Neural cell (in vitro differentiated cells): ENCODE measurements at regions not wholly inside any gene's neighbourhood (a gene's known extent, or its start where the extent isn't known, plus 50 kb on each side); places are given as distances from the start of the nearest gene placed in this dataset.

Source experiments
- MXI1 ChIP-seq: fragments of 450-650 bp; conservative IDR thresholded peaks from 2 replicates; pipeline ENCODE4 v1.6.1; 2014; ENCODE audit warnings: antibody characterized with exemption, mild to moderate bottlenecking; ENCODE audit not compliant: poor library complexity, severe bottlenecking
- POLR2AphosphoS5 ChIP-seq: IDR thresholded peaks from 2 replicates; pipeline ENCODE4 v1.6.1; 2012
- SMC3 ChIP-seq: fragments of 450-650 bp; conservative IDR thresholded peaks from 2 replicates; pipeline ENCODE4 v1.6.1; 2014; ENCODE audit warnings: antibody characterized with exemption, mild to moderate bottlenecking, moderate library complexity; ENCODE audit not compliant: poor library complexity
- TF ChIP-seq, protein P1 (sequence below): fragments of 450-650 bp; IDR thresholded peaks from 2 replicates; pipeline ENCODE4 v1.5.1; 2014; ENCODE audit warnings: antibody characterized with exemption, mild to moderate bottlenecking, moderate library complexity; ENCODE audit not compliant: poor library complexity, severe bottlenecking

GRCh38 chr10:78404296-78404695, 370.6 kb downstream of the RPS24 start:
- TF ChIP-seq, protein P1, sequence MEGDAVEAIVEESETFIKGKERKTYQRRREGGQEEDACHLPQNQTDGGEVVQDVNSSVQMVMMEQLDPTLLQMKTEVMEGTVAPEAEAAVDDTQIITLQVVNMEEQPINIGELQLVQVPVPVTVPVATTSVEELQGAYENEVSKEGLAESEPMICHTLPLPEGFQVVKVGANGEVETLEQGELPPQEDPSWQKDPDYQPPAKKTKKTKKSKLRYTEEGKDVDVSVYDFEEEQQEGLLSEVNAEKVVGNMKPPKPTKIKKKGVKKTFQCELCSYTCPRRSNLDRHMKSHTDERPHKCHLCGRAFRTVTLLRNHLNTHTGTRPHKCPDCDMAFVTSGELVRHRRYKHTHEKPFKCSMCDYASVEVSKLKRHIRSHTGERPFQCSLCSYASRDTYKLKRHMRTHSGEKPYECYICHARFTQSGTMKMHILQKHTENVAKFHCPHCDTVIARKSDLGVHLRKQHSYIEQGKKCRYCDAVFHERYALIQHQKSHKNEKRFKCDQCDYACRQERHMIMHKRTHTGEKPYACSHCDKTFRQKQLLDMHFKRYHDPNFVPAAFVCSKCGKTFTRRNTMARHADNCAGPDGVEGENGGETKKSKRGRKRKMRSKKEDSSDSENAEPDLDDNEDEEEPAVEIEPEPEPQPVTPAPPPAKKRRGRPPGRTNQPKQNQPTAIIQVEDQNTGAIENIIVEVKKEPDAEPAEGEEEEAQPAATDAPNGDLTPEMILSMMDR: no peak
- TF ChIP-seq SMC3: no peak
- no peak for TF ChIP-seq POLR2AphosphoS5
- TF ChIP-seq MXI1: no peak
